Vagina (tissue), 2 donors: ENCODE measurements at regions not wholly inside any gene's neighbourhood (a gene's known extent, or its start where the extent isn't known, plus 50 kb on each side); places are given as distances from the start of the nearest gene placed in this dataset.

Source experiments
- DNase-seq, 2 donors: peaks; one replicate each; pipeline ENCODE4 v3.0.0-alpha.2; 2017; ENCODE audit errors: extremely low spot score in 2 of 2
- H3K27ac ChIP-seq: fragments of 200-600 bp; sonication (generic); one replicate; pipeline ENCODE4 v1.5.1; 2019
- H3K27me3 ChIP-seq: fragments of 200-600 bp; sonication (generic); one replicate; pipeline ENCODE4 v1.5.1; 2019
- H3K36me3 ChIP-seq, 2 donors: fragments of 200-600 bp; sonication (generic); one replicate each; pipeline ENCODE4 v1.5.1; 2017 to 2019
- H3K4me1 ChIP-seq: fragments of 200-600 bp; sonication (generic); one replicate; pipeline ENCODE4 v1.5.1; 2019
- H3K4me3 ChIP-seq, 2 donors: fragments of 200-600 bp; sonication (generic); 1 replicate in 1 of 2; 2 replicates in 1 of 2; pipeline ENCODE4 v1.5.1; 2016 to 2019
- H3K9me3 ChIP-seq: fragments of 200-600 bp; sonication (generic); one replicate; pipeline ENCODE4 v1.5.1; 2019
- POLR2A ChIP-seq, 2 donors: fragments of 450-650 bp; IDR thresholded peaks; one replicate each; pipeline ENCODE4 v1.6.1; 2017; ENCODE audit warnings: antibody characterized with exemption in 2 of 2, mild to moderate bottlenecking in 2 of 2, moderate library complexity in 2 of 2
- POLR2AphosphoS5 ChIP-seq, 2 donors: sonication (generic); formaldehyde crosslinking; IDR thresholded peaks; one replicate each; pipeline ENCODE4 v1.9.0; 2017; ENCODE audit warnings: antibody characterized with exemption in 2 of 2, mild to moderate bottlenecking in 2 of 2, low read depth in 1 of 2; ENCODE audit not compliant: insufficient read depth in 1 of 2
- intact Hi-C: fragments of 100-400 bp; cut with DNase I; formaldehyde crosslinking; loops from one replicate; pipeline ENCODE4 v1.15.1; 2023
- TF ChIP-seq, protein P1 (sequence below), 3 experiments: fragments of 450-650 bp in 2 of 3; fragments of 200-600 bp in 1 of 3; sonication (generic) in 1 of 3; IDR thresholded peaks; one replicate each; pipeline ENCODE4 v1.5.1; 2017 to 2019; ENCODE audit warnings: antibody characterized with exemption in 3 of 3, mild to moderate bottlenecking in 2 of 3, moderate library complexity in 2 of 3

GRCh38 chr4:106522839-106523238 is 154.3 kb upstream of the GIMD1 start:
- intact Hi-C loops: loop anchor here (10.0 kb wide), 1 partner anchor 1272 kb away; no protein-coding TSS in a partner anchor
- Histone ChIP-seq H3K4me3 (no peak overlapping the region), H3K4me1 (no peaks in the 10 kb centered on the region), H3K36me3 (no peaks in the 10 kb centered on the region), H3K9me3 (no peaks in the 10 kb centered on the region), H3K27me3 (no peaks in the 10 kb centered on the region), H3K27ac (no peak overlapping the region)
- TF ChIP-seq, protein P1, sequence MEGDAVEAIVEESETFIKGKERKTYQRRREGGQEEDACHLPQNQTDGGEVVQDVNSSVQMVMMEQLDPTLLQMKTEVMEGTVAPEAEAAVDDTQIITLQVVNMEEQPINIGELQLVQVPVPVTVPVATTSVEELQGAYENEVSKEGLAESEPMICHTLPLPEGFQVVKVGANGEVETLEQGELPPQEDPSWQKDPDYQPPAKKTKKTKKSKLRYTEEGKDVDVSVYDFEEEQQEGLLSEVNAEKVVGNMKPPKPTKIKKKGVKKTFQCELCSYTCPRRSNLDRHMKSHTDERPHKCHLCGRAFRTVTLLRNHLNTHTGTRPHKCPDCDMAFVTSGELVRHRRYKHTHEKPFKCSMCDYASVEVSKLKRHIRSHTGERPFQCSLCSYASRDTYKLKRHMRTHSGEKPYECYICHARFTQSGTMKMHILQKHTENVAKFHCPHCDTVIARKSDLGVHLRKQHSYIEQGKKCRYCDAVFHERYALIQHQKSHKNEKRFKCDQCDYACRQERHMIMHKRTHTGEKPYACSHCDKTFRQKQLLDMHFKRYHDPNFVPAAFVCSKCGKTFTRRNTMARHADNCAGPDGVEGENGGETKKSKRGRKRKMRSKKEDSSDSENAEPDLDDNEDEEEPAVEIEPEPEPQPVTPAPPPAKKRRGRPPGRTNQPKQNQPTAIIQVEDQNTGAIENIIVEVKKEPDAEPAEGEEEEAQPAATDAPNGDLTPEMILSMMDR (IDR thresholded peaks at IDR 0.05): no peak
- TF ChIP-seq POLR2A (IDR thresholded peaks at IDR 0.05) (no peak), POLR2AphosphoS5 (IDR thresholded peaks at IDR 0.05; ENCODE audit: insufficient read depth in 1 of 2, low read depth in 1 of 2) (no peak)
- no peak for DNase-seq

DNA sequence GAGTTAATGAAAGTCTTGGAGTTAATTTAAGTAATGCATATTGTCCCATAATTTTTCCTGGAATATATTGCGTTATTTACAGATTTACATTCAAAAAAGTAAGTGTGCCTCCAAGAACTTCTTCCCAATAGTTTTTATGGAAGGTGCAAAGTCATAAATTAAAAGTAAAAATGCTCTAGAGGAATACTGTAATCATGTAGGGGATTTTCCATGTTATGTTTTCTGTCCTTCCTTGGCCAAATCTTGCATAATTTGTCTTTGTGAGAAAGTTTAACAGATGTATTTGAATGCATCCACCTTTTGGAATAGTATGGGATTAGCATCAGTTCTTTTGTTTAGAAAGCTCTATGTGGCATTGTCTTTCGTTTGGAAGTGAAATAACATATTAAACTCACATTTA is 144.1 kb upstream of the GIMD1 start:
- TF ChIP-seq POLR2A (IDR thresholded peaks at IDR 0.05): no peak
- TF ChIP-seq, protein P1 (IDR thresholded peaks at IDR 0.05): no peak
- no peak for TF ChIP-seq POLR2AphosphoS5 (IDR thresholded peaks at IDR 0.05; ENCODE audit: insufficient read depth in 1 of 2, low read depth in 1 of 2)
- Histone ChIP-seq H3K4me3 (no peak overlapping the region), H3K27ac (no peak overlapping the region), H3K9me3 (no peaks in the 10 kb centered on the region), H3K27me3 (no peaks in the 10 kb centered on the region), H3K36me3 (no peaks in the 10 kb centered on the region), H3K4me1 (no peaks in the 10 kb centered on the region)
- DNase-seq: no peak
- intact Hi-C loops: no loop called here

GRCh38 chr4:106507440-106507839 is 138.9 kb upstream of the GIMD1 start:
- intact Hi-C loops: no loop called here
- DNase-seq: no peak
- no peak for TF ChIP-seq POLR2A (IDR thresholded peaks at IDR 0.05)
- no peak for TF ChIP-seq POLR2AphosphoS5 (IDR thresholded peaks at IDR 0.05; ENCODE audit: insufficient read depth in 1 of 2, low read depth in 1 of 2)

GRCh38 chr4:106503116-106504050 is 134.8 kb upstream of the GIMD1 start:
- TF ChIP-seq, protein P1 (IDR thresholded peaks at IDR 0.05): no peak

More at GRCh38 chr4:106507440-106507839, 138.9 kb upstream of the GIMD1 start:
- Histone ChIP-seq H3K4me3 (no peak overlapping the region), H3K27ac (no peak overlapping the region), H3K36me3 (no peaks in the 10 kb centered on the region), H3K9me3 (no peaks in the 10 kb centered on the region), H3K4me1 (no peaks in the 10 kb centered on the region), H3K27me3 (no peaks in the 10 kb centered on the region)

GRCh38 chr4:106502106-106502699 is 133.6 kb upstream of the GIMD1 start:
- no peak for TF ChIP-seq POLR2AphosphoS5 (IDR thresholded peaks at IDR 0.05; ENCODE audit: insufficient read depth in 1 of 2, low read depth in 1 of 2)
- TF ChIP-seq, protein P1 (IDR thresholded peaks at IDR 0.05): no peak
- no peak for TF ChIP-seq POLR2A (IDR thresholded peaks at IDR 0.05)
- intact Hi-C loops: no loop called here
- no peaks in the 10 kb centered on the region for H3K9me3 ChIP-seq
- no peak for DNase-seq
- H3K27me3 ChIP-seq: no peaks in the 10 kb centered on the region
- no peaks in the 10 kb centered on the region for H3K4me1 ChIP-seq
- H3K27ac ChIP-seq: no peak overlapping the region
- H3K4me3 ChIP-seq: no peak overlapping the region
- no peaks in the 10 kb centered on the region for H3K36me3 ChIP-seq

More at GRCh38 chr4:106503116-106504050, 134.8 kb upstream of the GIMD1 start:
- Histone ChIP-seq H3K27me3 (no peaks in the 10 kb centered on the region), H3K9me3 (no peaks in the 10 kb centered on the region), H3K4me3 (no peak overlapping the region), H3K36me3 (no peaks in the 10 kb centered on the region), H3K4me1 (no peaks in the 10 kb centered on the region), H3K27ac (no peak overlapping the region)
- intact Hi-C loops: no loop called here
- DNase-seq: no peak
